ENCODE measurements at regions not wholly inside any gene's neighbourhood (a gene's known extent, or its start where the extent isn't known, plus 50 kb on each side); places are given as distances from the start of the nearest gene placed in this dataset.

DNA sequence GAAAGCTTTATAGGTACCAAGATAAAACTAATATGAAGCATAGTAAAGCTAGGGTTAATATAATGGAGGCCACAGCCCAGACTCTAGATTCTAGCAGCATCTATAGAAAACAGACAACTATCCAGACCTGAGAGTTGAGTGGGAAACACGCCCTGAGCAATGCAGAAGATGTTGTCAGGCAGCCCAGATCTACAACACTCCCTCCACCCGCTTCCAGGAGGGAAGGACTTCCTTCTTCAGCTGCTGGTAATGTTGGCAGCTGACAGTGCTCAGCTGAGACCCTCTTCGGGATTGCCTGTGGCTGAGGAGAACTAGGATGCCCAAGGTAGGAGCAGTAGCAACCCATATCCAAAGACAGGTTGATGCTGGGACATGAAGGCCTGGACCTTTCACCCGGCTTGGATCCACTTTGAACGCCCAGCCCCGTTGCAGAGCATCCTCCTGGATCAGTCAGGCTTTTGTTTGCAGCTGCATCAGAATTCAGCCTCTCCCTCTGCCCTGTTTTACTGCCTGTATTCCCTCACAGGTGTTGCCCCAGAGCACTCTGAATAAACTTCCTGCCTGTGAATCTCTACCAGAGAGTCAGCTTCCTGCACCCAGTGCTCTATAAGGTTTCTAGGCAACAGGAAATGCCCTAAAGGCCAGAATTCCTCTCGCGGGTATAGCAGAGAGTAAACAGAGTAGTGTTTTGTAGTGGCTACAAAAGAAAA lies 174.7 kb upstream of the IL12A start:
- no peak for DNase-seq (ENCODE audit: low read depth, low spot score)

- DNase-seq (ENCODE audit: low read depth, low spot score) = no peak
Measured at GRCh38 chr3:159816512-159816911, 172.1 kb upstream of the IL12A start.

- no peak for DNase-seq (ENCODE audit: low read depth, low spot score)
Measured at GRCh38 chr3:159817126-159817525, 171.5 kb upstream of the IL12A start.

GRCh38 chr3:159817571-159817970 lies 171.1 kb upstream of the IL12A start:
- DNase-seq (ENCODE audit: low read depth, low spot score) = no peak

DNA sequence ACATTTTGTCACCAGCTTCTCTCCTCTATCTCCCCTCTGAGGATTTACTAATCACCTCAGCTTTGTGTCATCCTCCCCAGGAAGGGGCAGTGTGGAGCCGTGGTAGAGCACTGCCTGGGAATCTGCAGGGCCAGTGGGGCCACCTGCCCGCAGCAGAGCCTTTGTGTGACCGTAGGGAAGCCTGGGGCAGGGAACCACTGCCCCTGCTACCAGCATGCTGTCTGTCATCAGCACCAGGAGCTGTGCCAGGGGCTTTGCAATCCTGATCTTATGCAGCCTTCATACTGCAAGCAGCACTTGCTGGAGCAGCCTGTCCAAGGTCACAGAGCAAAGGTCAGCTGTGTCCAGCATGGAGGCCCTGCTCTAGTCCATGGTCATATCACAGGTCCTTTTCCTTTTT lies 170.2 kb upstream of the IL12A start:
- no peak for DNase-seq (ENCODE audit: low read depth, low spot score)

DNA sequence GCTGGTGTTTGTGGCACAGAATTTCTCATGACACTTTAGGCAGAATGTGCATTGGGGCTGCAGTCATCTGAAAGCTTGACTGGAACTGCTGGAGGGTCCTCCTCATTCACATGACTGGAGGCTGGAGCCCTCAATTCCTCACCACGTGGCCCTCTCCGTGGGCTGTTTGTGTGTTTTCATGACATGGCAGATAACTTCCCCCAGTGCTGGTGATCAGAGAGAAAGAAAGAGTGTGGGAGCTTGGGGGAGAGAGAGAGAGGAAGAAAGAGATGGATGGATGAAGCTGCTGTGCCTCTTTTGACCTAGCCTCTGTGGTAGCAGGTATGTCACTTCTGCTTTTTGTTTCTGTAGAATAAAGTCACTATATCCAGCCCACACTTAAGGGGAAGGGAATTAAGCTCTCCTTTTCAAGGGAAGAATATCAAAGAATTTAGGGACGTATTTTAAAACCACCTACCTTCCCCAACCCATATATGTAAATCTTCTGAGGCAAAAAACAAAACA lies 169.6 kb upstream of the IL12A start:
- no peak for DNase-seq (ENCODE audit: low read depth, low spot score)

- no peak for DNase-seq (ENCODE audit: low read depth, low spot score)
Measured at GRCh38 chr3:159819676-159820075, 169.0 kb upstream of the IL12A start.

GRCh38 chr3:159821110-159821509 lies 167.5 kb upstream of the IL12A start:
- DNase-seq (ENCODE audit: low read depth, low spot score) = no peak

GRCh38 chr3:159821736-159822135 lies 166.9 kb upstream of the IL12A start:
- DNase-seq (ENCODE audit: low read depth, low spot score) = no peak

GRCh38 chr3:159823780-159824179 lies 164.9 kb upstream of the IL12A start:
- no peak for DNase-seq (ENCODE audit: low read depth, low spot score)

DNA sequence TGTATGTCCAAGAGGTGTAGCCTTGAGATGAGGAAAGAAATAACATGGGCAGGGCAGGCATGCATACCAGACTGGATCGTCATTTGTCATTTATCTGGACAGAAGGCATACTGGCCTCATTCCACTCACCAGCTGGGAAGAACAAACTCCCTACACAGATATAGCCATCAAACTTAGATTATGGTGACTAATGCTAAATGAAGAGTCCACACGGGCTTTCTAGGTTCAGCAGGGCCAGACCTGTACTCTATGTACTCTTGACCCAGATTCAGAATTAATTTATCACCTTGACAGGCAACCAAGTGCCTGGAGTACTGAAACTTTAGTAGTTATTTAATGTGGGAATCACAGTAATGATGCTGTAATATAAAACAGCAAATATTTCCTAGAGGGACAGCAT lies 164.3 kb upstream of the IL12A start:
- DNase-seq (ENCODE audit: low read depth, low spot score) = no peak

DNA sequence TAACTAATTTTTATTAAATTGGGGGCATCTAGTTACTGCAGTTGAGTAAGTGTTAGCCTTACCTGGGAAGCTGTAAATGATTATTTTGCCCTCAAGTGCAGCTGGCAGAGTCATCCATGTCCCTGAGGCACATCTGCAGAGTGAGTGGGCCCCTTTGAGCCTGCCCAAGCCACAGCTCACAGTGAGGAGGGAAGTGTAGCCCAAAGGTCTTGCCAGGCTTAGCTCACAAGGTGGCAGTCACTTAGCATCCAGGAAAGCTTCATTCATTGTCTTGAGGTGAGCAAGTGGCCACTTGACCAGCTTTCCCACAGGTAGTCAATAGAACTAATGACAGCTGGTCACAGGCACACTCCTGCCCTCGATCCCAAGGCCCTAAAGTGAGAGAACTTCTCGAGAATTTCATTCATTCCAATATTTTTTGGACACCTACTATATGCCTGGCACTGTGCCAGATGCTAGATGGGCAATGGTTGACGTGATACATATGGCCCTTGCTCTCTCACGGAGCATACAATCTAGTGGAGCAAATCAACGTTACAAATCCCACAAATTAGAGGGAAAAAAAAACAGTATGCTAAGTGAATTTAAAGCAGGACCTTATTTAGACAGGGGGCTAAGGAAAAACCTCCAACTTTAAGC lies 163.3 kb upstream of the IL12A start:
- DNase-seq (ENCODE audit: low read depth, low spot score) = no peak

- DNase-seq (ENCODE audit: low read depth, low spot score) = no peak
Measured at GRCh38 chr3:159828542-159828943, 160.1 kb upstream of the IL12A start.

DNA sequence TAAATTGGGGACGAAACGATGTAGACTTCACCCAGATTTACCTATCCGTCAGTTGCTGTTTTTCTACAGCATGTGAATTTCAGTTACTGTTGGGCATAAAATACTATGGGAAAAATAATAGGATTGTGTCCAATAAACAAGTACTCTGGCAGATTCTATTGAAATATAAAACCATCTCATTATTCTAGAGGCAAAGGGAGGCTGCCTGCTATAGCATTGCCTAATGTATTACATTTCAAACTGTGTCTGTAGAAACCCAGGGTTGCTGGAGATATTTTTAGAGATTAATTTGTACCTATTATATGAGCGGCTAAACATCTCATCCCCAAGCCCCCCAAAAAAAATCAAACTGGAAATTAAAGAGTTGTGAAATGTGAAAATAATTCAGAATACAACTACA lies 159.6 kb upstream of the IL12A start:
- no peak for DNase-seq (ENCODE audit: low read depth, low spot score)

DNA sequence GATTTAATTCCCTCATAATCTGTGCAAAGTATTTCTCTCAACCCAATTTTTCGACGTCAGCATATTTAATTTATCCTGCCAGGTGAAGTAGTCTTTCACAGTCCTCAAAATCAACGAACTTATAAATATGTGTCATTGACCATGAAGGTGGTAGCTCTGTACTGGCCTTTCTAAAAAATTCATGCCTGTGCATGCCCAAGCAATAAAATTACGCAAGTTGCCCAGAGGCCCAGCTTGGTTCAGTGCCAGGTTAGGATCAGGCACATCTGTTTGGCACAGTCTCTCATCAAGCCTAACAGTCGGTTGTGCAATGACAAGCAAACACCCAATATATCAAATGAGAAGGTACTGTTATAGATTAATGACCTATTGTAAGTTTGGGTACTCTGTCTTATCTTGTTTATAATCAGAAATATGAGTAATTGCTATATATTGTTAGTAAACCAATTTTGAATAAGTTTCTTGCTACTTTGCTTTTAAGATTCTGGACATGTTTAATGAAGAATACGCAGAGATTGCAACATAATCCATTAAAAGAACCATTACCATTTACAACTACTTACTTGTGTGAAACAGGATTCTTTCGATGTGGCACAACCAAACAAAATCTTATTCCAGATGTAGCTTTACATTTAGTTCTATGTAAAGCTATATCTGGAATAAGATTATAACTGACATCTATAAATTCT lies 159.0 kb upstream of the IL12A start:
- DNase-seq (ENCODE audit: low read depth, low spot score) = no peak

DNA sequence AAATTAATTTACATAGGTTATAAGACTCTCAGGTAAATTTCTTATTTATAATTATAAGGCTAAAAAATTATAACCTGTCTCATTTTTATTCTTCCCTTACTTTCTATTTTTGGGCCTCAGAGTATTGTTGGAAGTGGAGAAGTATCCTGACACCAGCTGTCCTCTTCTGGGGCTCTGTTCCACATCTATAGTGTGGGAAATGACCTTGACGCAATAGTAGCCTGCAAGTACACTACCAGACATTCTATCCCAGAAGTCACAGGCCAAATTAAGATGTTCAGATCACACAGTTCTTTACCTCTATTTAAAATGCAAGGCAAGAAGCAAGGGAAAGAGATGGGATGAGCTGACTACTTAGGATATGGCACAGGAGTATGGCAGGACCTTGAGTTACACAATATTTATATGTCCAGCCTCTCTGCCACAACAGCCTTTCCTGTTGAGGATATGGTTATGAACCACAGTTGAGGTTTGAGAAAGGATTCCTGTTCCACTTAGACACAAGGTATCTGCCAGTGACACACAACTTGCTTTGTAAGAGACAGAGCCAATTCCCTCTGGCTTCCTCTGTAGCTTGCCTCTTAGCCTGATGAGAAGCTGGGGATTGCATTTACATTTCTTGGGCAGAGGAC lies 158.0 kb upstream of the IL12A start:
- DNase-seq (ENCODE audit: low read depth, low spot score) = no peak

GRCh38 chr3:159831466-159831865 lies 157.2 kb upstream of the IL12A start:
- DNase-seq (ENCODE audit: low read depth, low spot score) = no peak

DNA sequence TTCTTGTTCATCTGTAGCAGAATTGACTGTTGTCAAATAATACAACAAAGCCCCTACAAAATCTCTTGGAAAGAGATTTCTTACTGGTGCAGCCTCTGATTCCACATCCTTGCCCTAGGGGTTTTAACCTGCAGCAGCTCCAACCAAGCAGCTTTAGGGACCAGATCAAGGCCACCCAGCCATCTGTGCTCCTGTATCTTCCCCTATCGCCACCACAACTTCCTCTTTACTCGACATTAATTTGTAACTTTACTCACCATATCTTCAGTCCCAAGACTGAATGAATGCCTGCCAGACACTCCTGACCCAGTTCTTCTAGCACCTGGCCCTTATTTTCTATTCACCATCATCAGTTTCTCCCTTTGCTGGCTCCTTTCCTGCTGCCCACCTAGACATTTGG lies 156.6 kb upstream of the IL12A start:
- no peak for DNase-seq (ENCODE audit: low read depth, low spot score)

GRCh38 chr3:159835126-159835525 lies 153.5 kb upstream of the IL12A start:
- DNase-seq (ENCODE audit: low read depth, low spot score) = no peak

- DNase-seq (ENCODE audit: low read depth, low spot score) = no peak
Measured at GRCh38 chr3:159837725-159838124, 150.9 kb upstream of the IL12A start.

- DNase-seq (ENCODE audit: low read depth, low spot score) = no peak
Measured at GRCh38 chr3:159838938-159839337, 149.7 kb upstream of the IL12A start.

All from brain pericyte (primary cell).